ENCODE measurements at regions not wholly inside any gene's neighbourhood (a gene's known extent, or its start where the extent isn't known, plus 50 kb on each side); places are given as distances from the start of the nearest gene placed in this dataset.

DNA sequence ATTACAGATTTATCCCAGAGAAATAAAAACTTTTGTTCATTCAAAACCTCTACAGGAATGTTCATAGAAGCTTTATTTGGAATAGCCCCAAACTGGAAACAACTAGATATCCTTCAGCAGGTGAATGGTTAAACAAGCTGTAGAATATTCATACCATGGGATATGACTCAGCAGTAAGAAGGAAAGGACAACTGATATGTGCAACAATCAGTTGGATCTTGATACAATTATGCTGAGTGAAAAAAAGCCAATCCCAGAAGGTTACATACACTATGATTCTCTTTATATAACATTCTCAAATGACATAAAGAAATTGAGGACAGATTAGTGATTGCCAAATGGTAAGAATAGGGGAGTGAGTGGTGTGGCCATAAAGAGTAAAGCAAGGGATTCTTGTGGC lies 376.7 kb downstream of the S1PR1 start:
- TF ChIP-seq CEBPB (IDR thresholded peaks at IDR 0.05) (no peak), EP300 (IDR thresholded peaks at IDR 0.05; ENCODE audit: borderline replicate concordance) (no peak), CREB1 (IDR thresholded peaks at IDR 0.05; ENCODE audit: low read depth) (no peak), EGR1 (IDR thresholded peaks at IDR 0.05) (no peak), RAD21 (IDR thresholded peaks at IDR 0.05; ENCODE audit: low read depth) (no peak), TEAD4 (IDR thresholded peaks at IDR 0.05) (no peak), YY1 (IDR thresholded peaks at IDR 0.05; ENCODE audit: low read depth) (no peak), TCF12 (IDR thresholded peaks at IDR 0.05; ENCODE audit: low read depth) (no peak), NFIC (IDR thresholded peaks at IDR 0.05) (no peak), FOXM1 (IDR thresholded peaks at IDR 0.05; ENCODE audit: borderline replicate concordance, low read depth) (no peak), TAF1 (IDR thresholded peaks at IDR 0.05; ENCODE audit: low read depth) (no peak)
- TF ChIP-seq, protein P1, sequence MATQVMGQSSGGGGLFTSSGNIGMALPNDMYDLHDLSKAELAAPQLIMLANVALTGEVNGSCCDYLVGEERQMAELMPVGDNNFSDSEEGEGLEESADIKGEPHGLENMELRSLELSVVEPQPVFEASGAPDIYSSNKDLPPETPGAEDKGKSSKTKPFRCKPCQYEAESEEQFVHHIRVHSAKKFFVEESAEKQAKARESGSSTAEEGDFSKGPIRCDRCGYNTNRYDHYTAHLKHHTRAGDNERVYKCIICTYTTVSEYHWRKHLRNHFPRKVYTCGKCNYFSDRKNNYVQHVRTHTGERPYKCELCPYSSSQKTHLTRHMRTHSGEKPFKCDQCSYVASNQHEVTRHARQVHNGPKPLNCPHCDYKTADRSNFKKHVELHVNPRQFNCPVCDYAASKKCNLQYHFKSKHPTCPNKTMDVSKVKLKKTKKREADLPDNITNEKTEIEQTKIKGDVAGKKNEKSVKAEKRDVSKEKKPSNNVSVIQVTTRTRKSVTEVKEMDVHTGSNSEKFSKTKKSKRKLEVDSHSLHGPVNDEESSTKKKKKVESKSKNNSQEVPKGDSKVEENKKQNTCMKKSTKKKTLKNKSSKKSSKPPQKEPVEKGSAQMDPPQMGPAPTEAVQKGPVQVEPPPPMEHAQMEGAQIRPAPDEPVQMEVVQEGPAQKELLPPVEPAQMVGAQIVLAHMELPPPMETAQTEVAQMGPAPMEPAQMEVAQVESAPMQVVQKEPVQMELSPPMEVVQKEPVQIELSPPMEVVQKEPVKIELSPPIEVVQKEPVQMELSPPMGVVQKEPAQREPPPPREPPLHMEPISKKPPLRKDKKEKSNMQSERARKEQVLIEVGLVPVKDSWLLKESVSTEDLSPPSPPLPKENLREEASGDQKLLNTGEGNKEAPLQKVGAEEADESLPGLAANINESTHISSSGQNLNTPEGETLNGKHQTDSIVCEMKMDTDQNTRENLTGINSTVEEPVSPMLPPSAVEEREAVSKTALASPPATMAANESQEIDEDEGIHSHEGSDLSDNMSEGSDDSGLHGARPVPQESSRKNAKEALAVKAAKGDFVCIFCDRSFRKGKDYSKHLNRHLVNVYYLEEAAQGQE (IDR thresholded peaks at IDR 0.05; ENCODE audit: low read depth) = no peak
- TF ChIP-seq, protein P2, sequence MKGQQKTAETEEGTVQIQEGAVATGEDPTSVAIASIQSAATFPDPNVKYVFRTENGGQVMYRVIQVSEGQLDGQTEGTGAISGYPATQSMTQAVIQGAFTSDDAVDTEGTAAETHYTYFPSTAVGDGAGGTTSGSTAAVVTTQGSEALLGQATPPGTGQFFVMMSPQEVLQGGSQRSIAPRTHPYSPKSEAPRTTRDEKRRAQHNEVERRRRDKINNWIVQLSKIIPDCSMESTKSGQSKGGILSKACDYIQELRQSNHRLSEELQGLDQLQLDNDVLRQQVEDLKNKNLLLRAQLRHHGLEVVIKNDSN (IDR thresholded peaks at IDR 0.05) = no peak
- TF ChIP-seq, protein P3, sequence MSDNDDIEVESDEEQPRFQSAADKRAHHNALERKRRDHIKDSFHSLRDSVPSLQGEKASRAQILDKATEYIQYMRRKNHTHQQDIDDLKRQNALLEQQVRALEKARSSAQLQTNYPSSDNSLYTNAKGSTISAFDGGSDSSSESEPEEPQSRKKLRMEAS (IDR thresholded peaks at IDR 0.05) = no peak

Data from Ishikawa (cell line).